Ecto neural progenitor cell (in vitro differentiated cells): ENCODE measurements at regions not wholly inside any gene's neighbourhood (a gene's known extent, or its start where the extent isn't known, plus 50 kb on each side); places are given as distances from the start of the nearest gene placed in this dataset.

ENCODE experiments used
- DNase-seq: peaks from one replicate; pipeline ENCODE4 v3.0.0-alpha.2; 2018; ENCODE audit warnings: low spot score

DNA sequence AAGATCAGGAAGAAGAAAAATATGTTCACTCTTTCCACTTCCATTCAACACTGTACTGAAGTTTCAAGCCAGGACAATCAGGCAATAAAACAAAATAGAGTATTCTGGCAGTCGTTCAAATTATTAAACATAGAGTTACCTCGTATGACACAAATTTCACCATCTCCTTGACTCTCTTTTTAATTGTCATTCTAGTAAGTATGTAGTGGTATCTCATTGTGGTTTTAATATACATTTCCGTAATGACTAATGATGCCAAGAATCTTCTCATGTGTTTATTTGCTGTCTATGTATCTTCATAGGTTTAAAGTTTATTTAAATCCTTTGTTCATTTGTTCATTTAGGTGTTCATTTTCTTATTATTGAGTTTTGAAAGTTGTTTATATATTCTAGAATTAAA lies 352.2 kb downstream of the IDS start:
- DNase-seq, result no peak

DNA sequence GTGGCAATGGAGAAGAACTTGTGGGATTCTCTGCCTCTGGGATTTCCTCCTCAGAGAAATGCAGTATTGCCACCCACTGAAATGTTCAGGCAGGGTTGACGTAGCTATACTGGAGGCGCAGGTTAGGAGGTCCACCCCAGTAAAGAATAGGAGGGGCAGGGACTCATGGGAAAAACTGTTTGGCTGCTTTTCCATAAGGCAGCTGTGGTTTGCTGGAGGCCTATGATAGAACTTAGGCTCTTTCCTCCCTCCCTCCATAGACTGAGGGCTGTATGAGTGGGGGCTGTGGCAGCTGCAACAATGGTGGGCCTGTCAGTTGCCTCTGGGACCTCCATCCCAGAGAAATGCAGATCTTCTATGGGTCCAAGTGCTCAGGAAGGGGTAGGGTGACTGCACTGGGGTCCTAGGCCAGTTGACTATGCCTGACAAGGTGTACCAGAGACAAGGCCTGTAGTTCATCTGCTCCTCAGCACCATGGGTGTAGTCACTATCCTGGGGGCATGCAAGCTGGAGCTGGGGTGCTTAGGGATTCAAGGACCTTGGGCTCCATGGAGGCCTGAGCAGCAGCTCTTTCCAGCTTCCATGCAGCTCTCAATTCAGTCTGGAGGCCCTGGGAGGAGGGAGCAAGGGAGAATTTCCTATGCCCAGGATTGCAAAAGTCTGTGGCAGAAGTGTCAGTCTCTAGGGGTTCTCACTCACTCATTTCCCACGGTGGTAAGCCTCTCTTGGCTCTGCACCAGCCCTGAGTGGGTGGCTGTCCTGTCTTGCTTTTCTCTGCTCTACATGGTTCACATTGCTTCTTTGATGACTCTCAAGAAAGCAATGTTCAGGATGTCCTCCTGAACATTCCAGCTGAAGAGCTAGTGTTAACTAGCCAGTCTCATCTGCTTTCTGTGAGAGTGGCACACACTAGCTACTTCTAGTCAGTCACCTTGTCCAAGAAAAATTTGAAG lies 353.0 kb downstream of the IDS start:
- DNase-seq, result no peak

DNA sequence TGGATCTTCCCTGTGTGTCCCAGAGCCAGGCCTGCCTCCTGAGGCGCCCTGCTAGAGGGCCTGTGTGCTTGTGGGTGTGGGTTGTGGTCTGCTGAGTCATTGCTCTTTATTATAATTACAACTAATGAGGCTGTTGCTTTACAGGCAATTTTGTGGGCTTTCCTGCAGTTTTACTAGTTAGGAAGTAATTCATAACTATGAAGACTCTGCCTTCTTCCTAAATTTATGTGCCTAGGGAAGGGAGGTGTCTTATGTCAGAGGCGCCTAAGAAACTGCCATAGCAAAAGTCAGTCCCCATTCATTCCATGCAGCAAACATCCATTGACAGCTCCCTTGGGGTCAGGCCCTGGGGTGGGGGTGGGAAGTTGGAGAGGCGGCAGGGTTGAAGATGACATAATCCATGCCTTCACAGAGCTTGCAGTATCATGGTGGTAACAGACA lies 359.2 kb downstream of the IDS start:
- no peak for DNase-seq

DNA sequence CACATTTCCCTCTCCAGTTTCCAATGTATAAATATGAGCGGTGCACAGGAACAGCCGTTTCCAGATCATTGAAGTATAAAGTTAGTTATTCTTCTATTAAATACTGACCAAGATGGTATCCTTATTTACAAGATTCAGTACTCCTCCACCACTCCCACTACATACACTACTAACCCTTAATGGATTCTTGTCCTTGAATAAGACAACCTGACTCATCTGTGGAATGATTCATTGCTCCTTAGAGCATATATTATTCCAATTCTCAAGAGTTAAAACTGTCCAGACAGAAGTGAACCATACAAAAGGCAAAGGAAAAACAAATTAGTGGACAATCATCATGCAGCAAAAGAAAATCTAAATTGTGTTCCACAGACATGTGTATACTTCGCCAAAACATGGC lies 373.3 kb downstream of the IDS start:
- DNase-seq, result no peak

DNA sequence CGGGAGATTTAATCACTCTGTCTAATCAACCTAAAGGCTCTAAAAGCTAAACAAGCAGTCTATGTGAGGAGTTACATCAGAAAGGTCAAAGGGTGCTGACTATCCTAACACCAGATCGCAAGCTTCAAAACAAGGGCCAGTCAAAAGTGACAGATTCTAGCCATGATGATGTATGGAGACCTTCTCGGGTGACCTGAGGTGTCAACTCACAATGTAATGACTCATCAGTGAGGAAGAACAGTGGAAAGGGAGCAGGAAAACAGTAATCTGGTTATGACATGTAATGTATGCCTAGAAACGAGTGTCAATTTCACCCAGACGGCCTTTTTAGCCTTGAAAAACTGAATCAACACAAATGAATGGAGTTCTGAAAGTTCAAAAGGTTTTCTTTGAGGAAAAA lies 375.3 kb downstream of the IDS start:
- no peak for DNase-seq

DNA sequence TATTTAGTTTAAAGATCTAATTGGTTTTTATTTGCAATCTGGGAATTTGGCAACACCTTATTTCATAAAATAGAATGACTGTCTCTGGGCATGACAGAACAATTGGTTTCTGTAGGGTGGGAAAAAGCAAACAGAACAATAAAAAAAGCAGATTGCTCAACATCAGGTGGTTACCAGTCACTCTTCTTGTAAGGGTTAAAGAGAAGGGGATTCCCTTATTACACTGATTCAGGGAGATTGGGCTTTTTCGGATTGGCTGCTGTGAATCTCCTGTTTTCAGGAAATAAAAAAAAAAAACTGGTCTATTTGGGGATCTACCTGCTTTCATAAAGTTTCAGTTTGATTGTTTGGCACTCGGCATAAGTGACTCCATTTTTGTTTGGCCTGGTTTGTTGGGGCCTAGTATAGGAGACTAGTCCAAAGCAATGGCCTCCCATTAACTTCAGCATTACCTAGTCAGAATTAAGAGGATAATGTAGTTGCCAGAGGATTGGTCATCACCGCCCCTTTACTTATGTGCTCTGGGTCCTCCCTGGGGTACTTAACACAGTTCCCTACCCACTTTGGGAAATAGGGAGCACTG lies 380.5 kb downstream of the IDS start:
- DNase-seq, result no peak

DNA sequence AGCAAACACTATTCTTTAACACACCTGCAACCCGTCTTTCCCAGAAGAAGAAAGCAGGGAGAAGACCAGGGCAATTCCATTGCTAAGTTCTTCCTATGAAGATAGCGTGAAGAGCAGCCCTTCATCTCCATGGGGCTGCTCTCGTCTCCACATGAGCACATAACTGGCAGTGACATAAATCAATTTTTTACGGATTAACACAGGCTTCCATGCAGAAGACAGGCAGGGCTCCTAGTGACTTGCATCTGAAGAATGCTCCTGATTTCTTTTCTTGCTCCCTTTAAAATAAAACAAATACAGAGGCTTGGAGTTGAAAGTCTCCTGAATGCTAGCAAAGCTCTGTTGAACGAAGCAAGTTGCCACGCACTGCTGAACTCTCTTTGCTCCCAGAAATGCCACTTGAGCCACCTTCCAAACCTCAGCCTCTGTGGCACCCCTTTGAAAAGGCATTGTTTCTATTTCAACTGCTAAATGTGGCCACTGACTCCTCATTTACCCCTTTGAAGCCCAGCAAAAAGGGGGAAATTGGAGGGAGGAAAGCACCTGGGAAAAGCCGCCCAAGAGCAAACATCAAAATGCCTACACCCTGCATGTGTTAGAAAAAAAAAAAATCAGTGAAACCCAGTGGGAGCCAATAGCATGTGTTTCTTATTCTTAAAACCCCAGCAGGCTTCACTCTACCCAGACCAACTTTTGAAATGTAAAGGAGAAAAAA lies 383.7 kb downstream of the IDS start:
- no peak for DNase-seq

DNA sequence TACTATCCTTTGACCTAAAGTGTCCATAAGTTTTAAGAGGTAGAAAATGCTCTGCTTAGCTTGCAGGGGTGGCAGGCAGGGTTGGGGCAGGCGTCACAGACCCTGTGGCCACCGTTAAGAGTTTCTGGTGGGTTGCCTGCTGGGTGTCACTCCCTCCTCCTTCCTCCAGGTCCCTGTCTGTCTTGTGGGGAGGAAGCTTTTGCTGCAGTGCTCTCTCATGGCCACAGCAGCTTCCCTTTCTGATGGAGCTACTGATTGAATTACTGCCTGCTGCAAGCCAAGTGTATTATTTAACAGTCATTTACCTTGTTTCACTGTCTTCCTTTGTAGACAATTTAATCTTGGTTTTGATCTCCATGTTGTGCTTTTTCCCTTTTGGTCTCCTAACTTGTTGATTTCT lies 384.6 kb downstream of the IDS start:
- no peak for DNase-seq

DNA sequence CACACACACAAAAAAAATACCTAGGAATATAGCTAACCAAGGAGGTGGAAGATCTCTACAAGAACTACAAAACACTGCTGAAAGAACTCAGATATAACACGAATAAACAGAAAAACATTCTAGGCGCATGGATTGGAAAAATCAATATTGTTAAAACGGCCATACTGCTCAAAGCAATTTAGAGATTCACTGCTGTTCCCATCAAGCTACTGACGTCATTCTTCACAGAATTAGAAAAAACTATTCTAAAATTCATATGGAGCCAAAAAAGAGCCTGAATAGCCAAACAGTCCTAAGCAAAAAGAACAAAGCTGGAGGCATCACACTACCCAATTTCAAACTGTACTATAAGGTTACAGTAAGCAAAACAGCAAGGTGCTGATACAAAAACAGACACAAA lies 390.2 kb downstream of the IDS start:
- no peak for DNase-seq

DNA sequence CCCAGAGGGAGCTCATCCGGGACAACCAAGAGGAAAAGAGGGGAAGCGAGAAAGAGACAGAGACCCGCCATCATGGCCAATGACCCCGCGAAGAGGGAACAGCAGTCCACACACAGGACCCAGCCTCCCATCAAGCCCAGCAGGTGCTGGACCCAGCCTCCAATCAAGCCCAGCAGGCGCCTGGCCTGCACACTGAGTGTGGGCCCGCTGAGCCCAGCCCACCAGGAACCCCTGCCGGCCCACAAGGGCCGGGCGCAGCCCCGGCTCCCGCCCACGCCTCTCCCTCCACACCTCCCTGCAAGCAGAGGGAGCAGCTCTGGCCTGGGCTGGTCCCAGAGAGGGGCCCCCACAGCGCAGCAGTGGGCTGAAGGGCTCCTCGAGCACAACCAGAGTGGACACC lies 391.1 kb downstream of the IDS start:
- no peak for DNase-seq

DNA sequence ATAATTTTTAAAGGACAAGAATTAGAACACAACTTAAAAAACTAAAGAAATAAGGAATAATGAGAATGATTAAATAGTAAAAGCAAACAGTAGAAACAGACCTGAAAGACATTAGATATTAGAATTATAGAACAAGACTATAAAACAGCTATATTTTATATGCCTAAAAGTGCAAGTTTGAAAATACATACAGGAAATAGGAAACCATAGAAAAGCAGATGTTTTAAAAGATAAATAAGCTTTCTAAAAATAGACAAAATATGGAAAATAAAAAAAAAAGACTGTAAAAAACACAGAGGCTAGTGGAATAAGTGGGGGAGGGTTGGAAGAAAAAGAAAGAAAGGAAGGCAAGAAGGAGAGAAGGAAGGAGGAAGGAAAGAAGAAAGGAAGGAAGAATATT lies 407.3 kb downstream of the IDS start:
- no peak for DNase-seq

DNA sequence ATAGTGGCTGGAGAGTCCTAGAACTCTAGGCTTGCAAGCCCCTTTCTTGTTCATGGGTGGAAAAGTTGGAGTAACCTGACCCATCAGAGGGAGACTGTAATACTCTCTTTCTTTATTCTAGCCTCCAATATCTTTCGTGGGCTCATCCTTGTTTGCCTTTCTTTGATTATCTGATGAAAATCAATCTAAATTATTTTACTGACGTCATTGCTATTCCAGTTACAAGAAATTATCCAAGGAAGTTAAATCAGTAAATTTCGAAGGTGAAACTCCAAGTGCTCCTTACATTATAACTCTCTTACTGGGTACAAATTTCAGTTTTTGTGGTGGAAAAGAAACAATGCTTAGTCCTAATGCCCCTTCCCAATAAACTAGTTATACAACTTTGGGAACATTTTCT lies 412.9 kb downstream of the IDS start:
- no peak for DNase-seq

DNA sequence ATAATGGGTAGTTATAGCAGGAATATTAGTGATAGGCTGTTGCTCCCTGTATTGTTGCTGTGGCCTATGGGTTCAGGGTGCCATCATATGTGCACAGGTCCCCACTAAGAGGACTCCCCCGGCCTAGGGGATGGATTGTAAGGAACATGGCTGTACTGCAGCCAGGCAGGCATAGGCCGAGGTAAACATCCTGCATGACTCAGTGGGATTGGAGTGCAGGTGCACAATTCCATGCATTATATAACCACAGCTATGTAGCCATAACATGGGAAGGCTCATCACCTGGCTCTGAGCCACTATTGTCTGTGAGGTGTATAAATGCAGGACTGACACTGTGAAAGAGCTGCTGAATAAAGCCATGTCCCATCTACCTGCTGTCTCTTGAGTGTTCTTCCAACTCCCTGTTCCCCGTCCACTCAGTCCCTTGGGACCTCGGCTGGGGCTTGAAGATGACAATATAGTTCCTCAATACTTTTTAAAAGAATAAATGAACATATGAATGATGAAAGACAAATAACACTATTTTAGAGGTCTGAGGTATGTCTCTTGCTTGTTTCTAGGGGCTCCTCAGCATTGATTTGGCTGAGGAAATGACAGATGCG lies 425.2 kb downstream of the IDS start:
- DNase-seq, result no peak

DNA sequence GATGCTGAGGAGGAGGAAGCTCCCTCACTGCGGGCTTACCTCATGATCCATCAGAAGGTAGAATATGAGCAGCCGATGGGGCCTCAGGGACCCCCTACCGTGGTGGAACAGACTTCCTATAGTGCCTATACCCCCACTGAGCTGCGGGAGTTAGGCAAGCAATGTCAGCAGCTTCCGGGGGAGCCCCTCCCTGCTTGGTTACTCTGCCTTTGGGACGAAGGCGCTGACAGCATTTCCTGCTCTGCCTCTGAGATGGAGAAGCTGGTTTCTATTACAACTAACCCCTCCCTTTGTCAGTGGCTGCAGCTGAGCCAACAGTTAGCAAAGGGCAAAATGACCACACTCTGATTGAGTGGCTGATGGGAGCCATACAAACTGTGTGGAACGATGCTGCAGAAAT lies 430.7 kb downstream of the IDS start:
- no peak for DNase-seq

DNA sequence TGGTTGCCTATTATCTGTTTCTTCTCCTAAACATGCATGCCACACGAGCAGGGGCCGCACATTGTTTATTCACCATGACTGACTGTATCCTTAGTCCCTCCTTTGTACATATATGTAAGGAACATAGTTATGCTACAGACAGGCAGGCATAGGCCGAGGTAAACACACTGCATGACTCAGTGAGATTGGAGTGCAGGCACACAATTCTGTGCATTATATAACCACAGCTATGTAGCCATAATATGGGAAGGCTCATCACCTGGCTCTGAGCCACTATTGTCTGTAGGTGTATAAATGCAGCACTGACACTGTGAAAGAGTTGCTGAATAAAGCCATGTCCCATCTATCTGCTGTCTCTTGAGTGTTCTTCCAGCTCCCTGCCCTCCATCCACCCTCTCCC lies 431.6 kb downstream of the IDS start:
- no peak for DNase-seq

DNA sequence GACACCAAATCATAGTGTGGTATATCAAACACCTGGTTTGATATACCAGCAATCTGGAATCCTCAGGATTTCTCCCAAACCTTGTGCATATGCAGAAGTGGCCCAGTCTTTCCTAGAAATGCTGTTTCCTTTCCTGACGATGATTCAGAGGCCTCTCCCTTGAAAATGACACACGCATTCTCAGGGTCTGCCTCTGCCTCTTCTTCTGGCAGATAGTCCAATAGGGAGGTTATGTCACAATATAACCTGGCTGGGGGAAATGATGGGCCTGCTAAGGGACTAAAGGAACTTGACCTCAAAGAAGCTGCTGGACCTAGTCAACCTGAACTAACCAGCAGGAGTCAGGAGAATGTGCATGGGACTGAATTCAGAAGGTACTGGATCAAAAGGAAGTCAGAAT lies 435.2 kb downstream of the IDS start:
- DNase-seq, result no peak

DNA sequence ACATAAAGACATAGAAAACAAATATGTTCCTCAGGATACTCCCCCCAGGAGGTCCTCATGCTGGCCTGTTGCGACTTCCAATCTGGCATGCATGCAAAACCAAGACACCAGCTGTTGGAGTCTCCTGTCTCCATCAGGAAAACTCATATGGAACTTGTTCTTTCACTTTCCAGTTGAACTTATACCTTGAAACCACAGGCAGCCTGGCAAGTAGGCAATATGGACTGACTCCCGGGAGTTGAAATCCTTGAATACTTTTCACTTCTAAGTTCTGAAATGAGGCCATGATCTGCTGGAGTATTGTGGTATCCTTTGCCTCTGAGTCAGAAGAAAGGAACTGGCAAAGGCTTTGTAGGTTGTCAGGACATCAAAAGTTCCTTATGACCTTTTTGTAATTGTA lies 444.2 kb downstream of the IDS start:
- no peak for DNase-seq
